ENCODE measurements at regions not wholly inside any gene's neighbourhood (a gene's known extent, or its start where the extent isn't known, plus 50 kb on each side); places are given as distances from the start of the nearest gene placed in this dataset.

GRCh38 chr9:89820337-89820736, 215.5 kb downstream of the GADD45G start:
- Histone ChIP-seq H3K36me3 (replicated peaks in 1 of 2; ENCODE audit: control insufficient read depth in 1 of 2, insufficient read depth in 2 of 2, low read length in 2 of 2) (no peaks in the 10 kb centered on the region), H3K4me3 (replicated peaks in 1 of 3; ENCODE audit: low read depth in 2 of 3, low read length in 3 of 3) (no peak overlapping the region), H3K9ac (ENCODE audit: insufficient read depth, low read length, poor library complexity, severe bottlenecking) (no peak overlapping the region), H3K79me2 (ENCODE audit: insufficient read depth, low read length) (no peaks in the 10 kb centered on the region), H3K4me2 (replicated peaks; ENCODE audit: extremely low read depth, low read length, poor library complexity, severe bottlenecking) (no peak overlapping the region), H2AFZ (ENCODE audit: insufficient read depth, low read depth, low read length, poor library complexity, severe bottlenecking) (no peak overlapping the region), H3K27me3 (ENCODE audit: control insufficient read depth in 2 of 2, insufficient read depth in 2 of 2, low read length in 2 of 2) (peaks cover 0 to 2% of the 10 kb centered on the region in 2 donors), H3K27ac (ENCODE audit: low read depth in 1 of 2, low read length in 2 of 2) (no peak overlapping the region), H4K20me1 (ENCODE audit: insufficient read depth, low read length) (no peaks in the 10 kb centered on the region), H3K4me1 (ENCODE audit: control insufficient read depth in 1 of 2, insufficient read depth in 2 of 2, low read length in 2 of 2) (no peaks in the 10 kb centered on the region), H3K9me3 (replicated peaks in 1 of 2; ENCODE audit: control insufficient read depth in 1 of 2, insufficient read depth in 1 of 2, low read length in 2 of 2) (no peaks in the 10 kb centered on the region)
- no peaks in the 10 kb centered on the region for H3K9me3 Mint-ChIP-seq
- peaks cover 8% of the 10 kb centered on the region in 3 donors for H3K27me3 Mint-ChIP-seq (ENCODE audit: low read depth in 3 of 3)
- TF ChIP-seq, protein P1, sequence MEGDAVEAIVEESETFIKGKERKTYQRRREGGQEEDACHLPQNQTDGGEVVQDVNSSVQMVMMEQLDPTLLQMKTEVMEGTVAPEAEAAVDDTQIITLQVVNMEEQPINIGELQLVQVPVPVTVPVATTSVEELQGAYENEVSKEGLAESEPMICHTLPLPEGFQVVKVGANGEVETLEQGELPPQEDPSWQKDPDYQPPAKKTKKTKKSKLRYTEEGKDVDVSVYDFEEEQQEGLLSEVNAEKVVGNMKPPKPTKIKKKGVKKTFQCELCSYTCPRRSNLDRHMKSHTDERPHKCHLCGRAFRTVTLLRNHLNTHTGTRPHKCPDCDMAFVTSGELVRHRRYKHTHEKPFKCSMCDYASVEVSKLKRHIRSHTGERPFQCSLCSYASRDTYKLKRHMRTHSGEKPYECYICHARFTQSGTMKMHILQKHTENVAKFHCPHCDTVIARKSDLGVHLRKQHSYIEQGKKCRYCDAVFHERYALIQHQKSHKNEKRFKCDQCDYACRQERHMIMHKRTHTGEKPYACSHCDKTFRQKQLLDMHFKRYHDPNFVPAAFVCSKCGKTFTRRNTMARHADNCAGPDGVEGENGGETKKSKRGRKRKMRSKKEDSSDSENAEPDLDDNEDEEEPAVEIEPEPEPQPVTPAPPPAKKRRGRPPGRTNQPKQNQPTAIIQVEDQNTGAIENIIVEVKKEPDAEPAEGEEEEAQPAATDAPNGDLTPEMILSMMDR (IDR thresholded peaks at IDR 0.05) = no peak
- peaks cover 7% of the 10 kb centered on the region for H3K4me1 Mint-ChIP-seq
- H3K4me3 Mint-ChIP-seq = no peak overlapping the region
- DNase-seq = no peak
- H3K36me3 Mint-ChIP-seq = no peaks in the 10 kb centered on the region
- H3K27ac Mint-ChIP-seq = no peak overlapping the region
- intact Hi-C loops (cut with micrococcal nuclease) = no loop called here
- WGBS (ENCODE audit: insufficient coverage) = 95% methylated on average over 2 of the region's 2 CpGs

- Histone ChIP-seq H3K4me2 (replicated peaks; ENCODE audit: extremely low read depth, low read length, poor library complexity, severe bottlenecking) (no peak overlapping the region), H2AFZ (ENCODE audit: insufficient read depth, low read depth, low read length, poor library complexity, severe bottlenecking) (no peak overlapping the region), H3K4me1 (ENCODE audit: control insufficient read depth in 1 of 2, insufficient read depth in 2 of 2, low read length in 2 of 2) (no peaks in the 10 kb centered on the region), H3K27ac (ENCODE audit: low read depth in 1 of 2, low read length in 2 of 2) (no peak overlapping the region), H3K9me3 (replicated peaks in 1 of 2; ENCODE audit: control insufficient read depth in 1 of 2, insufficient read depth in 1 of 2, low read length in 2 of 2) (no peaks in the 10 kb centered on the region), H3K27me3 (ENCODE audit: control insufficient read depth in 2 of 2, insufficient read depth in 2 of 2, low read length in 2 of 2) (peaks cover 0 to 2% of the 10 kb centered on the region in 2 donors), H3K4me3 (replicated peaks in 1 of 3; ENCODE audit: low read depth in 2 of 3, low read length in 3 of 3) (no peak overlapping the region), H3K36me3 (replicated peaks in 1 of 2; ENCODE audit: control insufficient read depth in 1 of 2, insufficient read depth in 2 of 2, low read length in 2 of 2) (no peaks in the 10 kb centered on the region), H3K79me2 (ENCODE audit: insufficient read depth, low read length) (no peaks in the 10 kb centered on the region), H3K9ac (ENCODE audit: insufficient read depth, low read length, poor library complexity, severe bottlenecking) (no peak overlapping the region), H4K20me1 (ENCODE audit: insufficient read depth, low read length) (no peaks in the 10 kb centered on the region)
- H3K36me3 Mint-ChIP-seq = no peaks in the 10 kb centered on the region
- H3K4me3 Mint-ChIP-seq = no peak overlapping the region
- H3K27ac Mint-ChIP-seq = no peak overlapping the region
- H3K27me3 Mint-ChIP-seq (ENCODE audit: low read depth in 3 of 3) = peaks cover 6 to 8% (median 8%) of the 10 kb centered on the region in 3 donors
- WGBS (ENCODE audit: insufficient coverage) = 81% methylated on average over 7 of the region's 7 CpGs
- peaks cover under 1% of the 10 kb centered on the region for H3K4me1 Mint-ChIP-seq
- TF ChIP-seq, protein P1 (IDR thresholded peaks at IDR 0.05) = no peak
- intact Hi-C loops (cut with micrococcal nuclease) = no loop called here
- H3K9me3 Mint-ChIP-seq = no peaks in the 10 kb centered on the region
- no peak for DNase-seq
Observed at GRCh38 chr9:89821081-89821480, 216.3 kb downstream of the GADD45G start.
